Stimulated activated CD8-positive, alpha-beta memory T cell treated with anti-CD3 and anti-CD28 coated beads, Interleukin-15, amount 100 ng/mL, for 1 hour (primary cell): ENCODE measurements at regions not wholly inside any gene's neighbourhood (a gene's known extent, or its start where the extent isn't known, plus 50 kb on each side); places are given as distances from the start of the nearest gene placed in this dataset.

Source experiments
- DNase-seq: peaks from one replicate; pipeline ENCODE4 v3.0.0-alpha.2; 2020; ENCODE audit warnings: low read depth

DNA sequence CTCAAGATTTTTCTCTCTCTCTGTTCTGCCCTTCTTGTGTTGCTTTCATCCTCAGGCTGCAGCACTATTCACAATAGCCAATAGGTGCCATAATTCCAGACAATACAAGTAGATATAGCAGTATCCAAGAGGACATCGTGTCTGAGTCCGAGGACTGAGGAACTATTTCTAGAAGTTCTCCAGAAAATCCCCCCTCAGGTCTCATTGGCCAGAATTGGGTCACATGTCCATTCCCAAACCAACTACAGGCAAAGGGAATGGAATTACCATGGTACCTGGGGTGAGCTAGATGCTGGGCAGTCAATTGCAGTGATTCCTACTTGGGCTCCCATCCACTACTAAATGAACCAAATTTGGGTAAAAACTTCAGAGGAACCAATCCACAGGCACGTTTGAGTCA is 301.9 kb upstream of the RASGEF1B start:
- no peak for DNase-seq

DNA sequence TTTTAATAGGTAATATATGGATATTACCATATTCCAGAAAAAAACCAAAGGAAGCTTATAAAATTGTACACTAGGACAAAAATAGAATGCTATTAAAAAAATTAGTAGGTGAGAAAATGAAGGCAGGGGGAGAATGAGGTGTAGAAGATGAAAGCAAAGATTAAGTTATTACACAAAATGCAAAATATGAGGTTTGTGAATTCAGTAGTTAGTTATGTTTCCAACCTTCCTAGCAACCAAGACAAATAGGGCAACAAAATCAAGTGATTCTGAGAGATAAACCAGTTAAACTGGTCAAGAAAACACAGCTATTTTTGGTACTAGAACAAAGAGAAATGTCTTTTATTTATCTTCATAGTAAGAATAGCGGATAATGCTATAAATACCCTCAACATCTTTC is 300.0 kb upstream of the RASGEF1B start:
- no peak for DNase-seq

DNA sequence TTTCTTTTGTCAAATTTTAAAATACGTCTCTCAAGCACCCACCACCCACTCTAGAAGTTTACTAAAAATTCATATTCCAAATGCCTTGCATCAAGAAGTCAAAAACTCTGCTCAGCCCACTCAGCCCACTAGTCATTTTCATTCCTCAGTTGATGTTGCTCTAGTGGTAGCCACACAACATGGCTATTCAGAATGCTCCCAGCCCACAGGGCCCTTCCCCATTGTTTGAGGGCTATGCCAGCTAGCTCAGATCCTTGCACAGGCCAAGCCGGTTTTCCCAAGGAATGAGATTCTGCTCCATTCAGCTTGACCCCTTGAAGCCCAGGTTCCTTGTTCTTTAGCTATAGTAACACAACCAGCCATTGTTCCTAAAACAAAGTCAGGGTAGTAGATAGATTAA is 297.5 kb upstream of the RASGEF1B start:
- no peak for DNase-seq

DNA sequence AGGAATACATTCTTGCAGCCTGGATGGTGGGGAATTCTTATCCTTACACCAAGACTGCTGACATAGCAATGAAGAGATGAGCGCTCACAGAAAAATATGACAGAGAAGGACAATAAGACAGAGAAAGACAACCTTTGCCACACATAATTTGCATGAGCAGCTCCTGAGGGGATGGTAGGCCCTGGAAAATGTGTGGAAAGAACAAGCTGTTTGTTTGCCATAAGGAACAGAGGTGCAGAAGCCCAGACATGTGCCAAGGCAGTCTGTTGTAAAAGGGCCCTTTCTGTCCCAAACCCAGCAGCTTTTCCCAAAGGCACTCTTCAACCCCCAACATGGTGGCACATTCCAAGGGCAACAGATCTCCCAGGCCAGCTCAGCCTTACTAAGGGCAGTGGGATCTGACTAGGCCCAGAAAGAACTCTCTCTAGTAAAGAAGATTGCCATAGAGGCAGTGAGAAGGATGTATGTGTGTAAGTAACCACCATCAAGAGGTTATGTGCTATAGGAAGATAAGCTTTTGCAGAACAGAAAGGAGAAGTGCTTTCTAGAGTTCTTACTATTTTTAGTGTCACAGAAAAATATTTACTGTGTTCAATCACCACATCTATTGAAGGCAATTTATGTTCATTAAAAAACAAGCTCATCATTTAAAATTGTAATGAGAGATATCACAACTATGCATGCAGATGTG is 287.0 kb upstream of the RASGEF1B start:
- no peak for DNase-seq

DNA sequence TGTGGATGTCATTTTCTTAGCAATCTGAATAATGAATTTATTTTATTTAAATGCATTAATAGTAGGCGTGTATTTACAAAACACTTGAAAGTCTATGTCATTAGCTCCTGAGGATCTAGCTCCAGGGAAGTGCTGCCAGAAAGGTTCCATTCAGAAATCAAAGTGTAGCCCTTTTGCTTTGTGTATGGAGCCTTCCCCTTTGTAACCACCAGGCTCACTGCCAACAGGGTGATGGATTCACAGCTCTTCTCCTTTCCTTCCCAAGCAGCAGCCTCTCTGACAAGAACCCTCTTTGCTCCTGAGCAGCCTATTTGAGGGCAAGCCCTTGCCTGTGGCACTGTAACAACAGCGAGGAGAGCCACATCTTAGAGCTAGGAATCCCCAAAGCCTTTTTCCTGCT is 286.0 kb upstream of the RASGEF1B start:
- no peak for DNase-seq

DNA sequence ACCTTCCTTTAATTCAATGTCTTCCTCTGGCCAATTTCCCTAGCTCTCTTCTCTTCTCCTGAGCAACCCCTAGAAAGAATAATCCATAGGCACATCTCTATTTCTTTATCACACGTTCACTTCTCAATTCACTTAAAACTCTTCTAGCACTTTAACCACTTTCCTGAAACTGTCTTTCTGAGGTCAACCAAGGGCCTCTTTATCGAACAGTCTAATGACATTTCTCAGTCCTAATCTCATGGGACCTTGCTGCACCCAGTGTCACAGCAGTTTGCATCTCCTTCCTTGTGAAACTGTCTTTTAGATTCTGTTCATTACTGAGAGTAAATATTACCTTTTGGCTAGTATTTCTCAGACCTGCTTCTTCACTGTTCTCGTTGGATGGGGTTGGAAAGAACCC is 285.3 kb upstream of the RASGEF1B start:
- DNase-seq, result no peak

DNA sequence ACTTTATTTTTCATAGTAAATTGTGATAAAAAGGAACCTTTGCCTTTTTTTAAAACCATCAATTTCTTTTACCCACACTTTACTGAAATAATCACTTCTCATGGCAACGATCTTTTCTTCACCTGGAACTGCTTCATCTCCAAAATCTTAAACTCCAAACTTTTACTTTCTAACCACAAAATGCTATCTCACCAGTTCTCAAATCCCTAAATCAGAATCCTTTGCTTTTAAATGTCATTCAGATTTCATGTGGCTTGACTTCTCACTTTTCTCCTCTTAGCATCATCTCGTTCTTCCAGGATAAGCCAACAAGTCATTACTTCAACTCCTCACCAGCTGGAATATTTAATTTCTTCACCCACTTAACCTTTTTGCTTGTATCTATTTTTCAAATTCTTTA is 284.3 kb upstream of the RASGEF1B start:
- no peak for DNase-seq

DNA sequence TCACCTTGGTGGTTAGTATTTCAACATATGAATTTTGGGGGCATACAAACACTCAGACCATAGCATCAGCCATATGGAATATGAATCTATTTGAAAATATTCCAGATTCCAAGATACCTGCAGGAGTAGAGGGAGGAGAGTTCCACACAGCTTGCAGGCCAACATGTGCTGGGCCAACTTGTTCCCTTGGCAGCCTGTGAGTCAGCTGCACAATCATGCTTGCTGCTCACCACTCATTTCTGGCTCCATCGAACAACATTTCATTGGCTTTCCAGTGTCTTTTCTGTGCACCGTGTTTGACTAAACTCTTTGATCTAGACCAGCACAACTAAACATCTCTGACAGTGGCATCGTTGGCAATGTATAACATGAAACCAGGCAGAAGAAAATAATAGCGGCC is 282.5 kb upstream of the RASGEF1B start:
- no peak for DNase-seq

DNA sequence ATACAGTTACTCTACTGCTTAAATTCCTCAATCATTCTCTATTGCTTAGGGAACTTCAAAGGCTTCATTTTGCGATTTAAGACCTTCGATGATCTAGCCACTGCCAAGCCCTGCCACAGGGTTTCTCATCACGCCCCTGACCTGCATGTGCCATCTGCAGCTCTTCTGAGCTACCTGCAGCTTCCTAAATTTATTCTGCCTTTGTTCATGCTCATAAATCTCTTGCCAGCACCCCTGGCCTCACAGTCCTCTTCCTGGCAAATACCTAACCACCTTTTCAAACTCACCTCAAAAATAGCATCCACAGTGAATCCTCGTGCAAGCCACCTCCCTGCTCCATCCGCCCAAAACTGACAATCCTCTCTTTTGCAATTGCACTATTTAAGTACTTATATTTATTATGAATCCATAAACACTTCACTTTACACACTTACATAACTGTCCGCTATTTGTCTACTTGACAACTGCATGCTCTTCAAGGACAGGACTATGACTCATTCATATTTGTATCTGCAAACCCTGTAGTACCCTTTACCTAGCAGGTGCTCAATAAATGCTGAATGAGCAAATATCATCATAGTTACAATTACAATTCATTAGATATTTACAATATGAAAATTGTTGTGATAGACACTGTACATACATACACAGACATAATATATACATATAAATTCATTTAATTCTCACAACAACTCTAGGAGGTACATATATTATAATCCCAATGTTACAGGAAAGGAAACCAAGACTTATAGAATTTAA is 280.0 kb upstream of the RASGEF1B start:
- no peak for DNase-seq

DNA sequence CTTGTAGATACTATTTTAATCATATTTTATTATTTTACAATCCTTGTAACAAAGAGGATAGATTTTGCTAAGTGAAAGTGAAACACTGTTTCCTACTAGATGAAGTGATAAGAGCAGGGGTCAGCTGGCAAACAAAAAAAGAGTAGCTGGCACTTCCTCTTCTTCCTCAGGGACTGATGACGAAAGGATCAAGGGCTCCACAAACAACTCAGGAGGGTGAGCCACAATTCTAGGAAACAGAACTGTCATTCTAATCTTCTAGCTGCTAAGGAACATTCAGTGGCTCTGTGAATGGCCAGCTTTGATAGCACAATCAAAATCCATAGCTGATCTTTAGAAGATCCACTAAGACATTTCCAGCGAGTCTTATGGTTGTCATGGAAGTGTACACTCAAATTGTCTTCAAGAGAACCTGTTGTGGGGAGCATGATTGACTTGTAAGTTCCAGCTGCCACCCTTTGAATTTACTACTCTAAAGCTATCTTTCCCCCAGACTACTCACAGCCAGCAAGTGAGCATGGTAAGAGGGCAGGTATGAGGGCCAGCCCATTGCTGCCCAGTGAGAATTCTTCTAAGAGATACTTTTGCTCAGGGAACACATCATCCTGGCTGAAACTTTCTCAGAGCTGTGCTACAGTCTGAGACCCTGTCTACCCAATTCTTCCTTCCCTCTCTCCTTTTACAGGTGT is 275.7 kb upstream of the RASGEF1B start:
- no peak for DNase-seq

DNA sequence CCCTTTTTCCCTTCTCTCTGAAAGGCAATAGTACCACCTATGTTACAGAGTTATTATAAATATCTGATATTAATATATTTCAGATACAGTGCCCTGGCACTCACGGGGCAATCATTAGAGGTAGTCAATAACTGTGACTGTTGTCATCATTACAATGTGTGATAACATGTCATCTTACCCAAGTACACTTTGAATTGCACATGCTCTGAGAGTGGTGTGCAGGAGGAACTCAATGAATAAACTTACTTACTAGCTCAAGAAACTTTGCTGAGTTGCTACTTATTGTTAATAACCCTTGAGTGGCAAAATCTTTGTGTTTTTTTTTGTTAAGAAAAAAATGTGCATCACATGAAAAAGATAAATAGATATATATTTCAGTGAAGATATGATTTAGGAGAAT is 275.1 kb upstream of the RASGEF1B start:
- no peak for DNase-seq

DNA sequence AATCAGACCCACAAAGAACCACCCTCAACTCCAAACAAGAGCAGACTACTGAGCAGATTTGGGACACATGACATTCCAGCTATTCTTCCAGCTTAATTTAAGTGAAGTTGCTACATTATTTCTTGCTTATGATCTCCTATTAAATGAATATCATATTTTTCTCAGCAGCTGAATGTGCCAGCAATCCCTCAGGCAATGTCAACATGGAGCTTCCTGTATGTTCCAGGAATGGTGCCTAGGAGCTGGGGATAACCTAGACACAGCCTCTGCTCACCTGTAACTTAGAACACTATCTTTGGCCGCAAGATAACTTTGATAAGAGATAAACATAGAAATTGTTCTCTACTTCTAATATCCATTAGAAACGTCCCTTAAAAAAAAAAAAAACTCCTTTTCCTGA is 274.4 kb upstream of the RASGEF1B start:
- DNase-seq, result no peak

DNA sequence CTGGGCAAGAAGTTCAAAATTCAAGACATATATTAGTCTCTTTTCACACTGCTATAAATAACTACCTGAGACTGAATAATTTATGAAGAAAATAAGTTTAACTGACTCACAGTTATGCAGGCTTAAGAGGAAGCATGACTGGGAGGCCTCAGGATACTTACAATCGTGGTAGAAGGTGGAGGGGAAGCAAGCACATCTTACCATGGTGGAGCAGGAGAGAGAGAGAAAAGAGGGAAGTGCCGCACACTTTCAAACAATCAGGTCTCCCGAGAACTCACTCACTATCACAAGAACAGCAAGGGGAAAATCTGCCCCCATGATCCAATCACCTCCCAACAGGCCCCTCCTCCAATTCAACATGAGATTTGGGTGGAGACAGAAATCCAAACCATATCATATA is 273.3 kb upstream of the RASGEF1B start:
- no peak for DNase-seq

DNA sequence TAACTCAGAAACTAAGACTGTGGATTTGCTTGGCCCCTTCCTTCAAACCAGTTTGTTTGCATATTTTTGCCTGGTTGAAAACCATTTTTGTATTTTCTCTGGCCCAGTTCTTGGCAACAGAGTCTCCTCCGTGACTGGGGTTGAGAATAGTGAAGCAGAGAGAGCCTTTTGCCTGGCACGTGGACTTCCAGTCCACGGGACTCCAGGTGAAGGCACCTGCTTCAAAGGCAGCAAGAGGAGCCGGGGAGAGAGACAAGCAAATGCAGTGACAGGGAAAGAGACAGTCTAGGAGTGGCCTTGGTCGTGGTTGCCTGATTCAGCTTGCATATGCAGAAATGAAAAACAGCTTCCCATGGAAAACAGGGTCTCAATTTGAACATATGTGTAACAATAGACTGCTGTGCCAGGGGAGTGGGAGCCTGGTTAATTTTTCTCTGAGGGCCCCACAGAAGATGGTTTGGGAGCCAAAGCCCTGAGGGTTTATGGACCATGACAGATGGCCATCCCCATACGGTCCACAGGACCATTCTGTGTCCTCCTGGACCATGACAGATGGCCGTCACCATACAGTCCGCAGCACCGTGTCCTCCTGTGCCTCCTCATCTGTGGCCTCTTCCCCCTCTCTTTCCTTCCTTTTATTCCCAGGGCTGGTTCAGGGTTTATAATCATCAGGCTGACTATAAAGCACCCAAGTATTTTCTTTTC is 272.2 kb upstream of the RASGEF1B start:
- DNase-seq, result no peak

DNA sequence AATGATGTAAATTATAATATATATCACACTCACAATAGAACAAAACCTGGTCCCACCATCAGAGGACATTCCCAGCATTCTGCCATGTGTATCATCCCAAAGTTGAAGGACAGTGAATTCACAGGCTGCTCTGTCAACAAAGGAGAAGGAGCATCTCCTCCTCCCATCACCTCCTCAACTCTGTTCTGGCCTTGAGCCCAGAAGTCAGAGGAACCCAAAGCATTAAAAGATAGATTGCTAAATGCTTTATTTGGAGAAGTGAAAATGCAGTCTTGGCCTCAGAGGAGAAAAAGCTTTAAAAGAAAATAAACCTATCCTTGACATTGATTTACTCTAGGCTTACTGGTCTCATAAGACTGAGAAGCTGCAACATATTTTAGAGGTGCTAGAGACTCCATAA is 268.8 kb upstream of the RASGEF1B start:
- no peak for DNase-seq

DNA sequence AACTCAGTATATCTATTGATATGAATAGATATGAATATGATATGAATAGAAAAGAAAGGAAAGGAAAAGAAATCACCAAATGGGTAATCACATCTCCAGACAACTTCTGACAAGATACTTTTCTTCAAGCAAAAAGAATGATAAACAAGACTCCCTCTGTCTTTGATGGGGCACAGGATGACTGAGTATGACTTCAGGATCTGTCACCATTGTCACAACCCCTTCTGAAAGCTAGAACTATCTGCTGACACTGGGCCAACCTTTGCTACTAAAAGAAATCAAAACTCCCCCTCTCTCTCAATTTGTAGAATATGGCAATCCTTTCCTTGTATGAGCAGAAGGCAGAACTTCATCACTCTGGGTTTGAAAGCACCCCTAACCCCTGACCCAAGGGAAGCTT is 267.2 kb upstream of the RASGEF1B start:
- DNase-seq, result no peak

DNA sequence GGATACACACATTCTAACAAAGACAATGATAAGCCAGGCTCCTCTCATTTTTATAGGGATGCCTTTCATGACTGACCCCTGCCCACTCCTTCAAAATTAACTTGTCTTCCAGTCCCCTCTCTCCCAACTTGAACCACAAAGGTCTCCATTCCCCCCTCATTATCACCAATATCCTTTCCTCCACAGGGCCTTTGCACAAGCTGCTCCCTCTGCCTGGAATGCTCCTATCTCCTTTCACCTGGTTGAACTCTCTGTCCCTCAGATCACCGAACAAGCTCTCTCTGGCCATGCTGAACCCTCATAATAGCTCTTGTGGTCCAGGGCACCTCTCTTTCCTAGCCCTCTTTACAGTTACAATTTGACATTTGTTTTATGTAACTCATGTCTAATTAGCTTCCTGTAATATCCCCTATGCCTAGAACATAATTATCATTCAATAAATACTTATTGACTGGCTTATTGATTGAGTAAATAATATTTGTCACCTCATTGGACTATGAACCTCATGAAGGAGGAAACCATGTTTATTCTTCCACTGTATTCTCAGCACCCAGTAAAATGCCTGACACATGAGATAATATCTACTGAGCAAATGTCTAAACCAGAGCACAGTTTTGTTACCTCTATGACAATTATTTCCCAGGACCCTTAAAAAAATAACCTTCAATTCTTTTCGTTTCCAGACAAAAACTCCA is 266.3 kb upstream of the RASGEF1B start:
- DNase-seq, result no peak

DNA sequence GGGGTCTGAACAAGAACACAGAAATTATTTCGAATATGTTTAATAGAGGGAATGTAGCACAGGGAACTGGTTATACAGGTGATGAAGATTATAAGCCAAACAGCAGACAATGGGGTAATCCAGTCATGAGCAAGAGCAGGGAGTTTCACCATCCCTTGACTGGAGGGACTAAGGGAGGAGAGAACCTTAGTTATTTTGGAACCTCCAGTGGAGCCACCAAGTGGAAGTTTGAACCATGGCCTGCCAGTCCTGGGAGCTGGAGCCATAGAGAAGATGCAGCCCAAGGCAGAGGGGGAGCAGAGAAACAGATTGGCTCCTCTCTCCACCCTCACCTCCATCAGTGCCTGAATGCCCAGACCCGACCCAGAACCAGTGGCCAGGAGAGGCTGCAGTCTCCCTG is 264.6 kb upstream of the RASGEF1B start:
- no peak for DNase-seq

DNA sequence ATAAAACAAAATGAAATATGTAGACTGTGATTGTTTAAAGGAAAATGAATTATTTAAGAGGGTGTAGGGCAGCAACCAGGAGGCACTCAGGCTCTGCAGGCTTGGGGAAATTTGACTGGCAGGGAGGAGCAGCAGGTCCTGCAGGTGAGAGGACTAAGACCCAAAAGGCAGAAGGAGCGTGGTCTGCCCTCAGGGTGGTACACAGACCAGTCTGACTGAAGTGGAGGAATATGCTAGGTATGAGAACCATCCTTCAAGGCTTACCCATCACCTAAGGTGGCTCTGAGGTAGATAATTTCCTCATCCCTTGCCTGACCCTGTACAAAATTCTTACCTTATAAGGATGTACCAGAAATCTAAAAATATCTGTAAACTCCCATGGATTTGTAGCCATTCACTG is 261.3 kb upstream of the RASGEF1B start:
- no peak for DNase-seq

DNA sequence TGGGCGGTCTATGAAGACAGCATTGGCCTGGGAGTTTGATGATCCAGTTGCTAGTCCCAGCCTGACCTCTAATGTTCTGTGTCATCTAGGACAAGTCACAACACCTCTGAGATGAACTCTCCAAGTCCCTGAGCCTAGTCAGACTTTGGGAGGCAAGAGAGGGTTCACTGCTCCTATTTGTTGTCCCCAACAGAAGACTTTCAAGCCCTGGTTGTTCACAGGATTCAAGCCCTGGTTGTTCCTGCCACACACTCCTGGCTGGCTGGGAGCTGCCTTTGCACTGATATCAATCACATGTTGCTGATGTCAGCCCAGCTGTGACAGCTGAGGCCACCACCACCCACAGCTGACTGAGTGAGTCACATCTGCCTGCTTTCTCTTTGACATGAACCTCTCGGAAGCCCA is 253.2 kb upstream of the RASGEF1B start:
- DNase-seq, result peak; percentile 11

DNA sequence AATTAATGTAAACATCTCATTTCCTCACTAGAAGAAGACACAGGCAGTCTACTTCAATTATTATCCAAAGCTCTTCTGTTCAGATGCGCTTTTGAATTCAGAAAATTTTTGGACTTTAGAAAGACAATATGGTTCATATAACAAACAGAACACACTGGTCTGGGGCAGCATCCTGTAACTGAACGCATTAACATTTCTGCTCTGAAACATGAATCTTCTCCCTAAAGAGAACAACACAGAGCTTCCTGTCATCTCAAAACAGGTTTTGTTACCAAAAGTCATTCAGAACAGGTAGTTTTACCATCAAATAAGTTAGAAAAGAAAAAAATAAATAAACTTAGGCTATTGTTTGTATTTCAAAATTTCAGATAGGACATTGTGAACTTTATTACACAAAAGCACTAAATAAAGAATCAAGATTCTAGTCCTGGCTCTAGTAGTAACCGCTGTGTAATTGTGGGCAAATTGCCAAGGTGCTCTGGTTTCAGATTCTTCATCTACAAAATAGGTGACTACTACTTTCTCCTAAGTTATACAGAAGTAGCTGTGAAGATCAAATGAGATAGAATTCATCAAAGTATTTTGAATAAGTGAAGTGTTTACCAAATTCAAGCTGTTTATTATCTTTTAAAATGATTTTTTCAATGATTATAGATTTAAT is 252.3 kb upstream of the RASGEF1B start:
- no peak for DNase-seq
